Fibroblast of the aortic adventitia (primary cell): ENCODE measurements at regions not wholly inside any gene's neighbourhood (a gene's known extent, or its start where the extent isn't known, plus 50 kb on each side); places are given as distances from the start of the nearest gene placed in this dataset.

ENCODE experiments used
- DNase-seq: peaks from one replicate; pipeline ENCODE4 v3.0.0-alpha.2; 2010; ENCODE audit warnings: low read depth
- H3K4me3 ChIP-seq: 2 replicates; pipeline ENCODE4 v1.5.1; 2011; ENCODE audit warnings: low read depth, mild to moderate bottlenecking, control low read depth, low read length, moderate library complexity
- CTCF ChIP-seq: IDR thresholded peaks from 2 replicates; pipeline ENCODE4 v1.5.1; 2011; ENCODE audit warnings: mild to moderate bottlenecking, low read length, control low read depth, inconsistent platforms; ENCODE audit not compliant: insufficient read depth

GRCh38 chr1:54488065-54488750 is 59.8 kb upstream of the ACOT11 start:
- peak; percentile 35 for TF ChIP-seq CTCF
- peak; percentile 85 for DNase-seq
- H3K4me3 ChIP-seq: peak overlapping the region; percentile 62

GRCh38 chr1:54487571-54488050 is 60.4 kb upstream of the ACOT11 start:
- DNase-seq: no peak
- peak; percentile 4 for TF ChIP-seq CTCF
- peak overlapping the region; percentile 41 for H3K4me3 ChIP-seq

GRCh38 chr1:54486907-54487306 is 61.1 kb upstream of the ACOT11 start:
- no peak for DNase-seq
- no peak overlapping the region for H3K4me3 ChIP-seq
- no peak for TF ChIP-seq CTCF

- no peak overlapping the region for H3K4me3 ChIP-seq
- no peak for DNase-seq
- TF ChIP-seq CTCF: no peak
These were observed 62.6 kb upstream of the ACOT11 start for GRCh38 chr1:54485416-54485815.

GRCh38 chr1:54483875-54484437 is 64.1 kb upstream of the ACOT11 start:
- no peak for TF ChIP-seq CTCF

GRCh38 chr1:54481201-54481884 is 66.7 kb upstream of the ACOT11 start:
- no peak overlapping the region for H3K4me3 ChIP-seq
- no peak for DNase-seq
- no peak for TF ChIP-seq CTCF

More at GRCh38 chr1:54483875-54484437, 64.1 kb upstream of the ACOT11 start:
- no peak for DNase-seq
- H3K4me3 ChIP-seq: no peak overlapping the region
